H9 (cell line): ENCODE measurements at regions not wholly inside any gene's neighbourhood (a gene's known extent, or its start where the extent isn't known, plus 50 kb on each side); places are given as distances from the start of the nearest gene placed in this dataset.
A peak's percentile ranks its signal among the peaks of the same experiment; 100 is the strongest.

Source experiments
- DNase-seq: peaks from one replicate; pipeline ENCODE4 v3.0.0-alpha.2; 2017
- H2AFZ ChIP-seq: one replicate; pipeline ENCODE4 v1.6.1; 2013; ENCODE audit warnings: mild to moderate bottlenecking, low read length, control low read depth, moderate library complexity
- H2AK5ac ChIP-seq: 2 replicates; pipeline ENCODE4 v1.6.1; 2013; ENCODE audit warnings: low read length, control low read depth, mixed read lengths; ENCODE audit not compliant: insufficient read length
- H2BK120ac ChIP-seq: one replicate; pipeline ENCODE4 v1.6.1; 2013; ENCODE audit warnings: low read depth, mild to moderate bottlenecking, low read length, control low read depth, inconsistent platforms; ENCODE audit not compliant: poor library complexity, severe bottlenecking
- H2BK12ac ChIP-seq: 2 replicates; pipeline ENCODE4 v1.6.1; 2013; ENCODE audit warnings: low read length, control low read depth, mixed read lengths, low read depth; ENCODE audit not compliant: insufficient read length
- H2BK15ac ChIP-seq: 2 replicates; pipeline ENCODE4 v1.6.1; 2013; ENCODE audit warnings: low read depth, low read length, control low read depth
- H2BK20ac ChIP-seq: one replicate; pipeline ENCODE4 v1.6.1; 2013; ENCODE audit warnings: low read depth, mild to moderate bottlenecking, low read length, control low read depth, inconsistent platforms; ENCODE audit not compliant: poor library complexity, severe bottlenecking
- H2BK5ac ChIP-seq: 2 replicates; pipeline ENCODE4 v1.6.1; 2013; ENCODE audit warnings: low read length, control low read depth, mixed read lengths; ENCODE audit not compliant: insufficient read length
- H3K14ac ChIP-seq: 2 replicates; pipeline ENCODE4 v1.6.1; 2013; ENCODE audit warnings: low read length, control low read depth; ENCODE audit not compliant: insufficient read depth
- H3K18ac ChIP-seq: 2 replicates; pipeline ENCODE4 v1.6.1; 2013; ENCODE audit warnings: low read depth, mild to moderate bottlenecking, mixed read lengths, low read length, control low read depth; ENCODE audit not compliant: insufficient read length
- H3K23ac ChIP-seq: 2 replicates; pipeline ENCODE4 v1.6.1; 2013; ENCODE audit warnings: low read length, control low read depth, mixed read lengths, low read depth; ENCODE audit not compliant: insufficient read length
- H3K23me2 ChIP-seq: 2 replicates; pipeline ENCODE4 v1.6.1; 2013; ENCODE audit warnings: low read depth, mild to moderate bottlenecking, mixed read lengths, low read length, control low read depth; ENCODE audit not compliant: insufficient read length, poor library complexity, severe bottlenecking
- H3K27ac ChIP-seq: 2 replicates; pipeline ENCODE4 v1.5.1; 2013; ENCODE audit warnings: low read length, control low read depth, mixed read lengths, low read depth; ENCODE audit not compliant: insufficient read length
- H3K27me3 ChIP-seq: 2 replicates; pipeline ENCODE4 v1.6.1; 2013; ENCODE audit warnings: low read length, control low read depth, inconsistent platforms; ENCODE audit not compliant: insufficient read depth
- H3K4ac ChIP-seq: 2 replicates; pipeline ENCODE4 v1.6.1; 2013; ENCODE audit warnings: low read depth, mild to moderate bottlenecking, control low read depth, inconsistent platforms, low read length, moderate library complexity
- H3K4me1 ChIP-seq: 2 replicates; pipeline ENCODE4 v1.6.1; 2013; ENCODE audit warnings: low read length, control low read depth, inconsistent platforms; ENCODE audit not compliant: insufficient read depth
- H3K4me2 ChIP-seq: 2 replicates; pipeline ENCODE4 v1.6.1; 2013; ENCODE audit warnings: low read length, control low read depth, mixed read lengths; ENCODE audit not compliant: insufficient read length, insufficient read depth
- H3K56ac ChIP-seq: 2 replicates; pipeline ENCODE4 v1.6.1; 2013; ENCODE audit warnings: low read depth, mild to moderate bottlenecking, mixed read lengths, low read length, control low read depth; ENCODE audit not compliant: insufficient read length
- H3K79me1 ChIP-seq: 2 replicates; pipeline ENCODE4 v1.6.1; 2013; ENCODE audit warnings: low read depth, mild to moderate bottlenecking, moderate library complexity, low read length, control low read depth, inconsistent platforms; ENCODE audit not compliant: insufficient read depth, poor library complexity, severe bottlenecking
- H3K79me2 ChIP-seq: 2 replicates; pipeline ENCODE4 v1.6.1; 2013; ENCODE audit warnings: low read length, control low read depth, inconsistent platforms; ENCODE audit not compliant: insufficient read depth
- H3K9ac ChIP-seq: 2 replicates; pipeline ENCODE4 v1.6.1; 2013; ENCODE audit warnings: low read length, control low read depth, mixed read lengths; ENCODE audit not compliant: insufficient read length; ENCODE audit errors: extremely low read depth
- H3K9me3 ChIP-seq: one replicate; pipeline ENCODE4 v1.6.1; 2013; ENCODE audit warnings: low read depth, low read length, inconsistent platforms; ENCODE audit not compliant: control insufficient read depth
- H3T11ph ChIP-seq: one replicate; pipeline ENCODE4 v1.6.1; 2013; ENCODE audit warnings: mild to moderate bottlenecking, low read length, control low read depth, inconsistent platforms
- H4K20me1 ChIP-seq: one replicate; pipeline ENCODE4 v1.6.1; 2013; ENCODE audit not compliant: control insufficient read depth, insufficient read length, insufficient read depth
- H4K5ac ChIP-seq: 2 replicates; pipeline ENCODE4 v1.6.1; 2013; ENCODE audit warnings: low read depth, mild to moderate bottlenecking, mixed read lengths, low read length, control low read depth; ENCODE audit not compliant: insufficient read length
- H4K8ac ChIP-seq: replicated peaks from 2 replicates; pipeline ENCODE4 v1.6.1; 2013; ENCODE audit warnings: low read length, control low read depth, mixed read lengths, low read depth; ENCODE audit not compliant: insufficient read length
- H4K91ac ChIP-seq: 2 replicates; pipeline ENCODE4 v1.6.1; 2013; ENCODE audit warnings: low read depth, mild to moderate bottlenecking, moderate library complexity, mixed read lengths, low read length, control low read depth; ENCODE audit not compliant: insufficient read length
- H3K27ac Mint-ChIP-seq, 3 experiments: 2 replicates in 2 of 3; 3 replicates in 1 of 3; pipeline ENCODE4 v1.8.0; 2020 to 2021; ENCODE audit warnings: mixed read lengths in 3 of 3, mild to moderate bottlenecking in 1 of 3, moderate library complexity in 1 of 3
- H3K27me3 Mint-ChIP-seq: 2 replicates; pipeline ENCODE4 v1.8.0; 2021; ENCODE audit warnings: low read depth, mild to moderate bottlenecking, moderate library complexity, mixed read lengths
- H3K36me3 Mint-ChIP-seq, 3 experiments: 2 replicates in 2 of 3; 3 replicates in 1 of 3; pipeline ENCODE4 v1.8.0; 2020 to 2021; ENCODE audit warnings: low read depth in 3 of 3, mixed read lengths in 3 of 3; ENCODE audit not compliant: insufficient read depth in 1 of 3
- H3K4me1 Mint-ChIP-seq, 2 experiments: 2 replicates each; pipeline ENCODE4 v1.8.0; 2020; ENCODE audit warnings: mixed read lengths in 2 of 2
- H3K4me3 Mint-ChIP-seq, 2 experiments: 2 replicates in 1 of 2; 3 replicates in 1 of 2; pipeline ENCODE4 v1.8.0; 2020 to 2021; ENCODE audit warnings: mild to moderate bottlenecking in 2 of 2, mixed read lengths in 2 of 2, moderate library complexity in 1 of 2
- H3K9me3 Mint-ChIP-seq, 2 experiments: 2 replicates in 1 of 2; 3 replicates in 1 of 2; pipeline ENCODE4 v1.8.0; 2020; ENCODE audit warnings: mild to moderate bottlenecking in 2 of 2, mixed read lengths in 2 of 2, moderate library complexity in 1 of 2
- CTCF ChIP-seq: fragments of 200-600 bp; sonication (generic); conservative IDR thresholded peaks from 3 replicates; pipeline ENCODE4 v1.8.0; 2021; ENCODE audit warnings: antibody characterized with exemption, mild to moderate bottlenecking
- WGBS: extraction: QIAGEN DNeasy Blood & Tissue Kit; methylation state at CpG from one replicate; pipeline ENCODE4 v1.1.7; 2013; ENCODE audit warnings: missing lambda C conversion rate, low lambda C conversion rate, mixed read lengths; ENCODE audit not compliant: insufficient read length; ENCODE audit errors: extremely low coverage; 5-methylcytosine and 5-hydroxymethylcytosine counted together

DNA sequence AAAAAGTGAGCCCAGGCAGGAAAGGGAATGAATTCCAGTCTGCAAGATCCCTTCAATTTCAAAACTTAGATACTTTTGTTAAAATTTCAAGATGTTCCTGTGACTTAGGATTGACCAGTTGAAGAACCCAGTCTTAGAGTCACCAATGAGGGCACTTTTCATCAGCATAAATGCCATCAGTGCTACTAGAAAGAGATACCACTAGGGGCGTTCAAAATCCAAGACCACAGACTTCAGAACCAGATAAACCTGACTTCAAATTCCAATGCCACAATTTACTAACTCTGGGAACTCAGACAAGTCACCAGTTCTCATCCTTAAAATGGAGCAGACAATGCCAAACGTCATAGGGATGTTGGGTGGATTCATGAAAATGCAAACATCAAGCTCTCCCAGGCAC, 523.2 kb downstream of the BUD13 start:
- Histone ChIP-seq H4K5ac (no peak overlapping the region), H2BK12ac (no peak overlapping the region), H3K4ac (no peak overlapping the region), H2BK15ac (no peak overlapping the region), H2BK5ac (no peak overlapping the region), H3T11ph (no peak overlapping the region), H3K27ac (no peak overlapping the region), H3K56ac (no peak overlapping the region), H4K20me1 (no peaks in the 10 kb centered on the region), H3K79me2 (no peaks in the 10 kb centered on the region), H3K14ac (no peak overlapping the region), H3K4me1 (no peaks in the 10 kb centered on the region), H3K23ac (no peak overlapping the region), H3K27me3 (no peaks in the 10 kb centered on the region), H2BK20ac (no peak overlapping the region), H2AFZ (no peak overlapping the region), H3K79me1 (no peaks in the 10 kb centered on the region), H4K91ac (no peak overlapping the region), H3K9ac (no peak overlapping the region), H3K9me3 (no peaks in the 10 kb centered on the region), H3K18ac (no peak overlapping the region), H2AK5ac (no peak overlapping the region), H4K8ac (no peak overlapping the region), H3K23me2 (no peaks in the 10 kb centered on the region), H2BK120ac (no peak overlapping the region), H3K4me2 (no peak overlapping the region)
- WGBS: no CpG with 5 or more reads among the region's 2 CpGs
- no peak overlapping the region for H3K27ac Mint-ChIP-seq
- no peak for DNase-seq
- H3K4me1 Mint-ChIP-seq: peaks cover 3% of the 10 kb centered on the region in 2 experiments
- peak; percentile 34; the same call in 2 of the 3 replicates for TF ChIP-seq CTCF
- H3K27me3 Mint-ChIP-seq: peaks cover 4% of the 10 kb centered on the region
- H3K9me3 Mint-ChIP-seq: peaks cover 3 to 4% of the 10 kb centered on the region in 2 experiments; a peak in 4 of 5 replicates
- H3K36me3 Mint-ChIP-seq: peaks cover 0 to 4% (median 0%) of the 10 kb centered on the region in 3 experiments; a peak in 2 of 7 replicates
- no peak overlapping the region for H3K4me3 Mint-ChIP-seq
